A673 (cell line): ENCODE measurements at regions not wholly inside any gene's neighbourhood (a gene's known extent, or its start where the extent isn't known, plus 50 kb on each side); places are given as distances from the start of the nearest gene placed in this dataset.

ENCODE experiments used
- EZH2 ChIP-seq: fragments of 200-600 bp; sonication (generic); IDR thresholded peaks from 2 replicates; pipeline ENCODE4 v1.6.1; 2017; ENCODE audit warnings: borderline replicate concordance, low read depth, mild to moderate bottlenecking, mixed read lengths, antibody characterized with exemption, low read length; ENCODE audit not compliant: poor library complexity, severe bottlenecking
- TF ChIP-seq, protein P1 (sequence below): fragments of 300-800, 200-600 bp; sonication (generic); conservative IDR thresholded peaks from 2 replicates; pipeline ENCODE4 v1.5.1; 2017; ENCODE audit warnings: low read depth, mild to moderate bottlenecking, antibody characterized with exemption, low read length, moderate library complexity, mixed read lengths

DNA sequence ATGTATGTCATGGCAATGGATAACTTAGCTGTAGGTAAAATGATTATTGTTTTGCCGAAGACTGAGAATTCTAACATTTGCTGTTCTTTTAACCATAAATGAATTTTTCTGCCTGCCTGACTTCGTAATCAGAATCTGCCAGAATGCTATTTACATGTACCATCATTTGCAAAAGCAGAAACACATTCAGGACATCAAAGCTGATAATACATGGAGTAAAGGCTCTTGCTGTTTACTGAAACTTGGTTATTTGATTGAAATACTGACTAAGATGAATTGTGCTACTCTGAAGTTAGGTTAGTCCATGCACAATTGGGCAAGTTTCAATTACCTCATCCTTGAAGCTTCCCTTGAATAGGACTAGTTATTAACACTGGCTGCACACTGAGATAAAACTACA lies 293.8 kb downstream of the PLA2G4A start:
- TF ChIP-seq, protein P1, sequence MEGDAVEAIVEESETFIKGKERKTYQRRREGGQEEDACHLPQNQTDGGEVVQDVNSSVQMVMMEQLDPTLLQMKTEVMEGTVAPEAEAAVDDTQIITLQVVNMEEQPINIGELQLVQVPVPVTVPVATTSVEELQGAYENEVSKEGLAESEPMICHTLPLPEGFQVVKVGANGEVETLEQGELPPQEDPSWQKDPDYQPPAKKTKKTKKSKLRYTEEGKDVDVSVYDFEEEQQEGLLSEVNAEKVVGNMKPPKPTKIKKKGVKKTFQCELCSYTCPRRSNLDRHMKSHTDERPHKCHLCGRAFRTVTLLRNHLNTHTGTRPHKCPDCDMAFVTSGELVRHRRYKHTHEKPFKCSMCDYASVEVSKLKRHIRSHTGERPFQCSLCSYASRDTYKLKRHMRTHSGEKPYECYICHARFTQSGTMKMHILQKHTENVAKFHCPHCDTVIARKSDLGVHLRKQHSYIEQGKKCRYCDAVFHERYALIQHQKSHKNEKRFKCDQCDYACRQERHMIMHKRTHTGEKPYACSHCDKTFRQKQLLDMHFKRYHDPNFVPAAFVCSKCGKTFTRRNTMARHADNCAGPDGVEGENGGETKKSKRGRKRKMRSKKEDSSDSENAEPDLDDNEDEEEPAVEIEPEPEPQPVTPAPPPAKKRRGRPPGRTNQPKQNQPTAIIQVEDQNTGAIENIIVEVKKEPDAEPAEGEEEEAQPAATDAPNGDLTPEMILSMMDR = no peak
- no peak for TF ChIP-seq EZH2
